ENCODE measurements at regions not wholly inside any gene's neighbourhood (a gene's known extent, or its start where the extent isn't known, plus 50 kb on each side); places are given as distances from the start of the nearest gene placed in this dataset.
"Not testable (repeated sequence)": the region's sequence is repeated elsewhere in the genome, so short reads cannot be mapped to it uniquely, and the experiment has no call there.

GRCh38 chr2:56590611-56591010, 406.8 kb downstream of the CCDC85A start:
- no CpG with 5 or more reads among the region's 3 CpGs for WGBS (ENCODE audit: extremely low coverage, insufficient read length, low lambda C conversion rate)

GRCh38 chr2:56606086-56606485, 422.3 kb downstream of the CCDC85A start:
- H4K20me1 ChIP-seq (ENCODE audit: control insufficient read depth, insufficient read depth, insufficient read length); H3K18ac ChIP-seq (ENCODE audit: insufficient read length, low read depth, low read length); H2BK120ac ChIP-seq (ENCODE audit: low read depth, low read length, poor library complexity, severe bottlenecking); H3K23me2 ChIP-seq (ENCODE audit: insufficient read length, low read depth, low read length, poor library complexity, severe bottlenecking); H2BK5ac ChIP-seq (ENCODE audit: insufficient read length, low read length); H3K9me3 ChIP-seq (ENCODE audit: control insufficient read depth, low read depth, low read length); H3K79me2 ChIP-seq (ENCODE audit: insufficient read depth, low read length); H2BK20ac ChIP-seq (ENCODE audit: low read depth, low read length, poor library complexity, severe bottlenecking); H2AK5ac ChIP-seq (ENCODE audit: insufficient read length, low read length); H3K4me1 ChIP-seq (ENCODE audit: insufficient read depth, low read length); H4K91ac ChIP-seq (ENCODE audit: insufficient read length, low read depth, low read length); H2BK15ac ChIP-seq (ENCODE audit: low read depth, low read length); H3K27ac Mint-ChIP-seq; H3K14ac ChIP-seq (ENCODE audit: insufficient read depth, low read length); DNase-seq; H4K8ac ChIP-seq (replicated peaks; ENCODE audit: insufficient read length, low read depth, low read length); H3T11ph ChIP-seq (ENCODE audit: low read length); H3K23ac ChIP-seq (ENCODE audit: insufficient read length, low read depth, low read length); H3K9me3 Mint-ChIP-seq; H2AFZ ChIP-seq (ENCODE audit: low read length); H3K27me3 ChIP-seq (ENCODE audit: insufficient read depth, low read length); H3K4me2 ChIP-seq (ENCODE audit: insufficient read depth, insufficient read length, low read length); H3K36me3 Mint-ChIP-seq (ENCODE audit: insufficient read depth in 1 of 3, low read depth in 3 of 3); H4K5ac ChIP-seq (ENCODE audit: insufficient read length, low read depth, low read length); H3K27me3 Mint-ChIP-seq (ENCODE audit: low read depth); H3K4ac ChIP-seq (ENCODE audit: low read depth, low read length); H3K27ac ChIP-seq (ENCODE audit: insufficient read length, low read depth, low read length); H2BK12ac ChIP-seq (ENCODE audit: insufficient read length, low read depth, low read length); H3K56ac ChIP-seq (ENCODE audit: insufficient read length, low read depth, low read length); H3K4me1 Mint-ChIP-seq; H3K9ac ChIP-seq (ENCODE audit: extremely low read depth, insufficient read length, low read length); H3K79me1 ChIP-seq (ENCODE audit: insufficient read depth, low read depth, low read length, poor library complexity, severe bottlenecking); H3K4me3 Mint-ChIP-seq: not testable (repeated sequence)
- no CpG with 5 or more reads among the region's 9 CpGs for WGBS (ENCODE audit: extremely low coverage, insufficient read length, low lambda C conversion rate)

More at GRCh38 chr2:56590611-56591010, 406.8 kb downstream of the CCDC85A start:
- H2BK15ac ChIP-seq (ENCODE audit: low read depth, low read length), result no peak overlapping the region
- H4K20me1 ChIP-seq (ENCODE audit: control insufficient read depth, insufficient read depth, insufficient read length), result no peaks in the 10 kb centered on the region
- no peak overlapping the region for H3K4ac ChIP-seq (ENCODE audit: low read depth, low read length)
- no peak overlapping the region for H3K27ac ChIP-seq (ENCODE audit: insufficient read length, low read depth, low read length)
- no peak overlapping the region for H3T11ph ChIP-seq (ENCODE audit: low read length)
- H3K27ac Mint-ChIP-seq, result no peak overlapping the region
- H3K27me3 ChIP-seq (ENCODE audit: insufficient read depth, low read length), result no peaks in the 10 kb centered on the region
- no peak overlapping the region for H4K8ac ChIP-seq (replicated peaks; ENCODE audit: insufficient read length, low read depth, low read length)
- H3K79me1 ChIP-seq (ENCODE audit: insufficient read depth, low read depth, low read length, poor library complexity, severe bottlenecking), result no peaks in the 10 kb centered on the region
- H2AK5ac ChIP-seq (ENCODE audit: insufficient read length, low read length), result no peak overlapping the region
- no peak overlapping the region for H3K18ac ChIP-seq (ENCODE audit: insufficient read length, low read depth, low read length)
- H3K23me2 ChIP-seq (ENCODE audit: insufficient read length, low read depth, low read length, poor library complexity, severe bottlenecking), result no peaks in the 10 kb centered on the region
- H2BK12ac ChIP-seq (ENCODE audit: insufficient read length, low read depth, low read length), result no peak overlapping the region
- no peak overlapping the region for H3K14ac ChIP-seq (ENCODE audit: insufficient read depth, low read length)
- no peak overlapping the region for H2BK120ac ChIP-seq (ENCODE audit: low read depth, low read length, poor library complexity, severe bottlenecking)
- no peak overlapping the region for H4K5ac ChIP-seq (ENCODE audit: insufficient read length, low read depth, low read length)
- no peak overlapping the region for H3K56ac ChIP-seq (ENCODE audit: insufficient read length, low read depth, low read length)
- 0 out of 5 replicates have a peak, but pooled peaks cover 0 to 3% of the 10 kb centered on the region in 2 experiments for H3K9me3 Mint-ChIP-seq
- H3K23ac ChIP-seq (ENCODE audit: insufficient read length, low read depth, low read length), result no peak overlapping the region
- no peaks in the 10 kb centered on the region for H3K9me3 ChIP-seq (ENCODE audit: control insufficient read depth, low read depth, low read length)
- no peak for DNase-seq
- H3K4me2 ChIP-seq (ENCODE audit: insufficient read depth, insufficient read length, low read length), result no peak overlapping the region
- TF ChIP-seq CTCF (conservative IDR thresholded peaks at IDR 0.05), result no peak
- H3K9ac ChIP-seq (ENCODE audit: extremely low read depth, insufficient read length, low read length), result no peak overlapping the region
- H3K4me1 Mint-ChIP-seq, result peaks cover 5 to 17% of the 10 kb centered on the region in 2 experiments
- no peak overlapping the region for H3K4me3 Mint-ChIP-seq
- no peak overlapping the region for H2BK20ac ChIP-seq (ENCODE audit: low read depth, low read length, poor library complexity, severe bottlenecking)
- no peak overlapping the region for H4K91ac ChIP-seq (ENCODE audit: insufficient read length, low read depth, low read length)
- no peaks in the 10 kb centered on the region; the same call in 1 of the 2 replicates for H3K4me1 ChIP-seq (ENCODE audit: insufficient read depth, low read length)
- no peaks in the 10 kb centered on the region for H3K27me3 Mint-ChIP-seq (ENCODE audit: low read depth)
- no peaks in the 10 kb centered on the region for H3K79me2 ChIP-seq (ENCODE audit: insufficient read depth, low read length)
- no peak overlapping the region for H2BK5ac ChIP-seq (ENCODE audit: insufficient read length, low read length)
- no peak overlapping the region for H2AFZ ChIP-seq (ENCODE audit: low read length)
- no peaks in the 10 kb centered on the region for H3K36me3 Mint-ChIP-seq (ENCODE audit: insufficient read depth in 1 of 3, low read depth in 3 of 3)

Measured in H9 (cell line).